CD4-positive, alpha-beta T cell (primary cell): ENCODE measurements at regions not wholly inside any gene's neighbourhood (a gene's known extent, or its start where the extent isn't known, plus 50 kb on each side); places are given as distances from the start of the nearest gene placed in this dataset.

ENCODE experiments used
- ATAC-seq: fragments of 200-7000 bp; cut with Tn5 transposase; one replicate; pipeline ENCODE4 v1.10.0; 2022; ENCODE audit warnings: mild to moderate bottlenecking; ENCODE audit not compliant: poor library complexity
- CTCF ChIA-PET: fragments of 350-600 bp; sonication (Branson Sonifier 250); formaldehyde crosslinking; loops from one replicate; lab custom pipeline; 2021; ENCODE audit warnings: antibody characterized with exemption, inconsistent platforms; lab: Charles Lee
- POLR2A ChIA-PET: fragments of 350-600 bp; sonication (Branson Sonifier 250); formaldehyde crosslinking; loops from one replicate; lab custom pipeline; 2021; ENCODE audit warnings: antibody characterized with exemption, inconsistent platforms; lab: Charles Lee
- DNase-seq, 14 experiments: peaks; one replicate each; pipeline ENCODE4 v3.0.0-alpha.2; 2013 to 2020; ENCODE audit warnings: mixed read lengths in 2 of 14
- H3K27ac ChIP-seq, 2 donors: one replicate each; pipeline versions ENCODE4 v1.5.1 to v1.7.0; 2013; ENCODE audit warnings: low read length in 2 of 2, low read depth in 1 of 2, mild to moderate bottlenecking in 1 of 2
- H3K27me3 ChIP-seq, 2 experiments: 1 replicate in 1 of 2; 2 replicates in 1 of 2; pipeline versions ENCODE4 v1.6.1 to v1.7.0; 2013; ENCODE audit warnings: low read length in 2 of 2, control low read depth in 1 of 2, mild to moderate bottlenecking in 1 of 2, moderate library complexity in 1 of 2; ENCODE audit not compliant: insufficient read depth in 2 of 2, control insufficient read depth in 1 of 2
- H3K36me3 ChIP-seq: one replicate; pipeline ENCODE4 v1.6.1; 2013; ENCODE audit warnings: low read length, control low read depth; ENCODE audit not compliant: insufficient read depth
- H3K4me1 ChIP-seq: one replicate; pipeline ENCODE4 v1.6.1; 2013; ENCODE audit warnings: low read length, control low read depth; ENCODE audit not compliant: insufficient read depth
- H3K4me3 ChIP-seq: one replicate; pipeline ENCODE4 v1.5.1; 2013; ENCODE audit warnings: mild to moderate bottlenecking, low read length, moderate library complexity
- H3K9me3 ChIP-seq, 2 experiments: 1 replicate in 1 of 2; 2 replicates in 1 of 2; pipeline versions ENCODE4 v1.6.1 to v1.7.0; 2013; ENCODE audit warnings: low read length in 2 of 2, mild to moderate bottlenecking in 2 of 2, control low read depth in 1 of 2, moderate library complexity in 1 of 2; ENCODE audit not compliant: control insufficient read depth in 1 of 2, insufficient read depth in 1 of 2
- H3K27ac Mint-ChIP-seq: one replicate; pipeline ENCODE4 v1.8.0; 2020; ENCODE audit warnings: mixed read lengths
- H3K27me3 Mint-ChIP-seq: one replicate; pipeline ENCODE4 v1.8.0; 2021; ENCODE audit warnings: mixed read lengths
- H3K36me3 Mint-ChIP-seq: one replicate; pipeline ENCODE4 v1.8.0; 2021; ENCODE audit warnings: low read depth, mixed read lengths
- H3K4me1 Mint-ChIP-seq: one replicate; pipeline ENCODE4 v1.8.0; 2021; ENCODE audit warnings: low read depth, mixed read lengths
- H3K4me3 Mint-ChIP-seq: one replicate; pipeline ENCODE4 v1.8.0; 2020; ENCODE audit warnings: mild to moderate bottlenecking, mixed read lengths
- H3K9me3 Mint-ChIP-seq: one replicate; pipeline ENCODE4 v1.8.0; 2020; ENCODE audit warnings: mixed read lengths
- intact Hi-C, 2 experiments: fragments of 100-400 bp; cut with DNase I in 1 of 2; cut with micrococcal nuclease in 1 of 2; formaldehyde crosslinking; loops; one replicate each; pipeline versions ENCODE4 v1.15.1 to v1.9.0; 2023 to 2025; cut with DNase I, micrococcal nuclease
- TF ChIP-seq, protein P1 (sequence below): fragments of 200-600 bp; IDR thresholded peaks from one replicate; pipeline ENCODE4 v1.8.0; 2022; ENCODE audit warnings: antibody characterized with exemption, mild to moderate bottlenecking

DNA sequence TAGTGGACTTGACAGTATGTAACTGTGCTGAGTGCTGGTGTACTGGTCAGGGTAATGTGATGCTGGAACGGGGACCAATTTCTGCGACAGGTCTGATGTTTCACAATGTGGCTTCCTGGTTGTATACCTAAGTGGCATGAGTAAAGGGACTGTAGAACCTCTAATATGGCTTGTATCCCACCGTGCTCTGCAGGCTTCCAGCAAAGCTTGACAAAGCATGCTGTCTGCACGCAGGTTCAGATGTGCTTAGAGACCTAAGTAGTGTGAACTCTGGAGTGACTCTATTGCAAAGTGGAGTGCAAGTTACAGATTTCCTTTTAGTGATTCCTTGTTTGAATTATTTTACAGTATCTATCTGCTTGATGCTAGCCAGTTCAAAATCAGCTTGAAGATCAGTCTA is 415.8 kb upstream of the NOVA1 start:
- Mint-ChIP-seq H3K4me3 (no peak overlapping the region), H3K36me3 (no peaks in the 10 kb centered on the region), H3K27me3 (no peaks in the 10 kb centered on the region), H3K4me1 (no peaks in the 10 kb centered on the region), H3K27ac (no peak overlapping the region), H3K9me3 (peaks cover 7% of the 10 kb centered on the region)
- DNase-seq (no peak), ATAC-seq (no peak)
- TF ChIP-seq, protein P1, sequence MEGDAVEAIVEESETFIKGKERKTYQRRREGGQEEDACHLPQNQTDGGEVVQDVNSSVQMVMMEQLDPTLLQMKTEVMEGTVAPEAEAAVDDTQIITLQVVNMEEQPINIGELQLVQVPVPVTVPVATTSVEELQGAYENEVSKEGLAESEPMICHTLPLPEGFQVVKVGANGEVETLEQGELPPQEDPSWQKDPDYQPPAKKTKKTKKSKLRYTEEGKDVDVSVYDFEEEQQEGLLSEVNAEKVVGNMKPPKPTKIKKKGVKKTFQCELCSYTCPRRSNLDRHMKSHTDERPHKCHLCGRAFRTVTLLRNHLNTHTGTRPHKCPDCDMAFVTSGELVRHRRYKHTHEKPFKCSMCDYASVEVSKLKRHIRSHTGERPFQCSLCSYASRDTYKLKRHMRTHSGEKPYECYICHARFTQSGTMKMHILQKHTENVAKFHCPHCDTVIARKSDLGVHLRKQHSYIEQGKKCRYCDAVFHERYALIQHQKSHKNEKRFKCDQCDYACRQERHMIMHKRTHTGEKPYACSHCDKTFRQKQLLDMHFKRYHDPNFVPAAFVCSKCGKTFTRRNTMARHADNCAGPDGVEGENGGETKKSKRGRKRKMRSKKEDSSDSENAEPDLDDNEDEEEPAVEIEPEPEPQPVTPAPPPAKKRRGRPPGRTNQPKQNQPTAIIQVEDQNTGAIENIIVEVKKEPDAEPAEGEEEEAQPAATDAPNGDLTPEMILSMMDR = no peak
- CTCF ChIA-PET = no interaction called here
- no peak overlapping the region for H3K4me3 ChIP-seq
- no peaks in the 10 kb centered on the region for H3K4me1 ChIP-seq
- H3K27ac ChIP-seq = no peak overlapping the region
- no peaks in the 10 kb centered on the region for H3K36me3 ChIP-seq
- no peaks in the 10 kb centered on the region for H3K27me3 ChIP-seq
- intact Hi-C loops = no loop called here
- peaks cover 0 to 4% of the 10 kb centered on the region in 2 experiments for H3K9me3 ChIP-seq
- POLR2A ChIA-PET = interaction anchor here (0.8 kb wide), 1 partner anchor 18 kb away, joined by 3 read pairs; no protein-coding TSS in a partner anchor

DNA sequence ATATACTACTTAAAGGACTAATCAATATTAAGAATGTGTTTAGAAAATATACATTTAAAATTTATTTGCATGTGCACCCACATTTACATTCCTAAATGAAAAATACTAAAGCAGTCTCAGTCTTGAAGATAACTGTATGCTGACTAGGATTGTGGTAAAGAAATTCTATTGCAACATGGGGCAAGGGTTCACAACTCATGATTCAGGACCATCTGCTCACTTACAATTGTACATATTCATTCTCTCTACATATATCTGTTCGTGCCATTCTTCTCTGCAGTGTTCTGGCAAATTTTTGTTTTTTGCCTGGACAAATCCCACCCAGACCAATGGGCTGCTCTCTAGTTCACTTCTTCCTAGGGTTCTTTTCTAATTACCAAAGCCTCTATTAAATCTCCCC is 417.2 kb upstream of the NOVA1 start:
- Histone ChIP-seq H3K27ac (no peak overlapping the region), H3K9me3 (no peaks in the 10 kb centered on the region), H3K27me3 (no peaks in the 10 kb centered on the region), H3K4me3 (no peak overlapping the region), H3K4me1 (no peaks in the 10 kb centered on the region), H3K36me3 (no peaks in the 10 kb centered on the region)
- POLR2A ChIA-PET = no interaction called here
- no peaks in the 10 kb centered on the region for H3K27me3 Mint-ChIP-seq
- CTCF ChIA-PET = no interaction called here
- H3K4me3 Mint-ChIP-seq = no peak overlapping the region
- H3K9me3 Mint-ChIP-seq = peaks cover 6% of the 10 kb centered on the region
- no peaks in the 10 kb centered on the region for H3K4me1 Mint-ChIP-seq
- intact Hi-C loops = no loop called here
- no peaks in the 10 kb centered on the region for H3K36me3 Mint-ChIP-seq
- H3K27ac Mint-ChIP-seq = no peak overlapping the region
- DNase-seq (no peak), ATAC-seq (no peak)
- TF ChIP-seq, protein P1 = no peak

DNA sequence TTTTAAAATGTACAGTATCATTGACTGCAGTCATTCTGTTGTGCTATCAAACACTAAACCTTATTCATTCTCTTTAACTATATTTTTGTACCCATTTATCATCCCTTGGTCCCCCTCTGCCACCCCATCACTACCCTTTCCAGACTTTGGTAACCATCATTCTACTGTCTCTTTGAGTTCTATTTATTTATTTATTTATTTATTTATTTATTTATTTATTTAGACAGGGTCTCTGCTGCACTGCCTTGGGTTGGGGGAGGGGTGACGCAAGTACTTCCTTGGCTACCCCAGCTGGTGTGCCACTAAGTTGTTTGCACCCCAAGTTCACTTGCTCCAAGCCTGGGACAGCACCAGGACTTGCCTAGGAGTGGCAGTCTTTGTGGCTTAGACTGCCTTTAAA is 427.8 kb upstream of the NOVA1 start:
- no peaks in the 10 kb centered on the region for H3K4me1 Mint-ChIP-seq
- H3K4me3 ChIP-seq = no peak overlapping the region
- no peak overlapping the region for H3K4me3 Mint-ChIP-seq
- TF ChIP-seq, protein P1 = no peak
- H3K27me3 Mint-ChIP-seq = no peaks in the 10 kb centered on the region
- no peak overlapping the region for H3K27ac ChIP-seq
- POLR2A ChIA-PET = no interaction called here
- CTCF ChIA-PET = no interaction called here
- H3K9me3 ChIP-seq = peaks cover 0 to 9% of the 10 kb centered on the region in 2 experiments
- no peaks in the 10 kb centered on the region for H3K4me1 ChIP-seq
- H3K9me3 Mint-ChIP-seq = peaks cover 4% of the 10 kb centered on the region
- no peak overlapping the region for H3K27ac Mint-ChIP-seq
- H3K36me3 ChIP-seq = no peaks in the 10 kb centered on the region
- no peaks in the 10 kb centered on the region for H3K36me3 Mint-ChIP-seq
- no peaks in the 10 kb centered on the region for H3K27me3 ChIP-seq
- intact Hi-C loops = no loop called here
- ATAC-seq (no peak), DNase-seq (no peak)
